K562 (cell line): ENCODE measurements at regions not wholly inside any gene's neighbourhood (a gene's known extent, or its start where the extent isn't known, plus 50 kb on each side); places are given as distances from the start of the nearest gene placed in this dataset.

Experiments
- ATAC-seq: fragments of 200-7000 bp; cut with Tn5 transposase; 3 replicates; pipeline ENCODE4 v1.9.1; 2020; ENCODE audit warnings: moderate library complexity
- BruUV-seq: library from RNA; stranded (reverse); fragments of 400-500 nt; replicated peaks from 2 replicates; lab custom pipeline; 2021; lab: Mats Ljungman, UMichigan
- CTCF ChIA-PET: fragments of 300-600 bp; formaldehyde crosslinking; extraction: SDS; loops from one replicate; lab custom pipeline; 2021; ENCODE audit warnings: low intra/inter-chr PET ratio; lab: Yijun Ruan, JAX
- POLR2A ChIA-PET: fragments of 300-600, 350-650 bp; sonication (Branson Sonifier 250); formaldehyde crosslinking; extraction: SDS; loops from one replicate; lab custom pipeline; 2021; ENCODE audit warnings: antibody characterized with exemption, inconsistent platforms; lab: Yijun Ruan, JAX
- DNase-seq, 4 experiments: peaks; one replicate each; pipeline versions ENCODE4 v3.0.0 to v3.0.0-alpha.2; 2011 to 2018; ENCODE audit warnings: low spot score in 3 of 4, mixed read lengths in 3 of 4; ENCODE audit errors: extremely low read depth in 1 of 4
- FAIRE-seq: peaks from 2 replicates; lab custom pipeline; 2011; peaks lifted over from hg19 to GRCh38; lab: Jason Lieb, UNC
- H2AFZ ChIP-seq: 2 replicates; pipeline ENCODE4 v1.6.0; 2011; ENCODE audit warnings: low read depth, low read length, control low read depth, inconsistent platforms
- H3K27ac ChIP-seq: fragments of 200-600 bp; 3 replicates; pipeline ENCODE4 v1.8.0; 2011; ENCODE audit warnings: low read depth, mild to moderate bottlenecking, control low read depth, inconsistent platforms, low read length, moderate library complexity, mixed read lengths; ENCODE audit errors: extremely low read depth
- H3K27me3 ChIP-seq, 2 experiments: fragments of 300-600 bp in 1 of 2; 2 replicates in 1 of 2; 3 replicates in 1 of 2; pipeline versions ENCODE4 v1.6.0 to v1.8.0; 2011; ENCODE audit warnings: inconsistent platforms in 2 of 2, low read length in 2 of 2, mild to moderate bottlenecking in 1 of 2, mixed read lengths in 1 of 2, moderate library complexity in 1 of 2; ENCODE audit not compliant: control insufficient read depth in 2 of 2, insufficient read depth in 2 of 2
- H3K36me3 ChIP-seq: fragments of 300-600 bp; 3 replicates; pipeline ENCODE4 v1.8.0; 2011; ENCODE audit warnings: mild to moderate bottlenecking, low read length, inconsistent platforms; ENCODE audit not compliant: control insufficient read depth, insufficient read depth
- H3K4me1 ChIP-seq, 2 experiments: fragments of 200-600 bp in 1 of 2; replicated peaks in 1 of 2; 2 replicates in 1 of 2; 3 replicates in 1 of 2; pipeline versions ENCODE4 v1.5.1 to v1.8.0; 2011; ENCODE audit warnings: inconsistent platforms in 2 of 2, low read length in 2 of 2, mild to moderate bottlenecking in 1 of 2, mixed read lengths in 1 of 2, moderate library complexity in 1 of 2; ENCODE audit not compliant: control insufficient read depth in 2 of 2, insufficient read depth in 2 of 2
- H3K4me2 ChIP-seq: 2 replicates; pipeline ENCODE4 v1.6.1; 2011; ENCODE audit warnings: low read length, control low read depth, inconsistent platforms, mixed read lengths; ENCODE audit not compliant: insufficient read depth
- H3K4me3 ChIP-seq: fragments of 200-600 bp; sonication (generic), shearing (Covaris generic); 2 replicates; pipeline ENCODE4 v1.5.1; 2016; ENCODE audit warnings: control low read depth, inconsistent platforms
- H3K79me2 ChIP-seq: fragments of 200-600 bp; 3 replicates; pipeline ENCODE4 v1.8.0; 2011; ENCODE audit warnings: low read length, inconsistent platforms; ENCODE audit not compliant: control insufficient read depth, insufficient read depth
- H3K9ac ChIP-seq, 2 experiments: 2 replicates each; pipeline versions ENCODE4 v1.6.0 to v1.6.1; 2011; ENCODE audit warnings: low read depth in 2 of 2, low read length in 2 of 2, control low read depth in 1 of 2, inconsistent platforms in 1 of 2, mild to moderate bottlenecking in 1 of 2, mixed read lengths in 1 of 2; ENCODE audit not compliant: insufficient read depth in 1 of 2
- H3K9me1 ChIP-seq: one replicate; pipeline ENCODE4 v1.6.0; 2011; ENCODE audit warnings: inconsistent platforms, mild to moderate bottlenecking, low read length, moderate library complexity; ENCODE audit not compliant: control insufficient read depth, insufficient read depth
- H3K9me3 ChIP-seq: replicated peaks from 2 replicates; pipeline ENCODE4 v1.5.1; 2011; ENCODE audit warnings: low read depth, low read length, inconsistent platforms; ENCODE audit not compliant: control insufficient read depth, insufficient read depth
- H4K20me1 ChIP-seq: replicated peaks from 2 replicates; pipeline ENCODE4 v1.6.1; 2011; ENCODE audit warnings: low read length, inconsistent platforms, mixed read lengths; ENCODE audit not compliant: control insufficient read depth, insufficient read depth
- COPS2 ChIP-seq: fragments of 450-650 bp; conservative IDR thresholded peaks from 2 replicates; pipeline ENCODE4 v1.6.1; 2016; ENCODE audit warnings: mild to moderate bottlenecking, moderate library complexity
- CTBP1 ChIP-seq: fragments of 450-650 bp; IDR thresholded peaks from 2 replicates; pipeline ENCODE4 v1.6.1; 2016; ENCODE audit warnings: borderline replicate concordance
- MYBL2 ChIP-seq, 2 experiments: fragments of 450-650 bp in 1 of 2; sonication (generic) in 1 of 2; formaldehyde crosslinking in 1 of 2; IDR thresholded peaks; 2 replicates each; pipeline versions ENCODE4 v1.6.1 to v1.8.1; 2017 to 2022; ENCODE audit warnings: borderline replicate concordance in 1 of 2, inconsistent platforms in 1 of 2, low read depth in 1 of 2, mild to moderate bottlenecking in 1 of 2, missing genetic modification reagents in 1 of 2, moderate library complexity in 1 of 2
- NCOR1 ChIP-seq: fragments of 450-650 bp; IDR thresholded peaks from 2 replicates; pipeline ENCODE4 v1.6.1; 2016; ENCODE audit warnings: mild to moderate bottlenecking, moderate library complexity
- SMARCC2 ChIP-seq: fragments of 450-650 bp; IDR thresholded peaks from 2 replicates; pipeline ENCODE4 v1.6.1; 2017; ENCODE audit warnings: antibody characterized with exemption, moderate library complexity, mild to moderate bottlenecking, low read depth
- THRB ChIP-seq: fragments of 450-650 bp; formaldehyde crosslinking; conservative IDR thresholded peaks from 2 replicates; pipeline ENCODE4 v1.4.0; 2022; ENCODE audit warnings: mild to moderate bottlenecking, missing genetic modification characterization
- ZBED1 ChIP-seq: IDR thresholded peaks from 2 replicates; pipeline ENCODE4 v1.6.1; 2014
- ZBTB5 ChIP-seq: fragments of 450-650 bp; IDR thresholded peaks from 2 replicates; pipeline ENCODE4 v1.6.1; 2017; ENCODE audit warnings: antibody characterized with exemption
- ZNF140 ChIP-seq: fragments of 250-450 bp; sonication (Bioruptor Pico); IDR thresholded peaks from 2 replicates; pipeline ENCODE4 v1.8.0; 2021; ENCODE audit warnings: moderate library complexity, mild to moderate bottlenecking, inconsistent platforms
- ZNF280B ChIP-seq: fragments of 250-450 bp; sonication (Bioruptor Pico); IDR thresholded peaks from 2 replicates; pipeline ENCODE4 v1.5.1; 2021; ENCODE audit warnings: mild to moderate bottlenecking
- ZNF57 ChIP-seq: fragments of 450-650 bp; formaldehyde crosslinking; IDR thresholded peaks from 2 replicates; pipeline ENCODE4 v1.4.0; 2020; ENCODE audit warnings: mild to moderate bottlenecking, moderate library complexity
- WGBS: fragments of 100-300 bp; shearing (Covaris generic); methylation state at CpG from one replicate; pipeline ENCODE4 v1.1.6; 2016; ENCODE audit warnings: low coverage, mixed read lengths; ENCODE audit not compliant: insufficient coverage; ENCODE audit errors: missing lambda C conversion rate; 5-methylcytosine and 5-hydroxymethylcytosine counted together
- in situ Hi-C: fragments of 300-500 bp; cut with MboI; formaldehyde crosslinking; loops from 4 replicates; pipeline ENCODE4 v1.15.0; 2018; ENCODE audit warnings: inconsistent platforms, mixed read lengths
- intact Hi-C: fragments of 100-400 bp; cut with micrococcal nuclease; formaldehyde crosslinking; loops from 2 replicates; pipeline ENCODE4 v1.14.2; 2022
- TF ChIP-seq, protein P1 (sequence below): fragments of 450-650 bp; formaldehyde crosslinking; IDR thresholded peaks from 2 replicates; pipeline ENCODE4 v1.4.0; 2020; ENCODE audit warnings: mild to moderate bottlenecking, moderate library complexity

- H3K27me3 ChIP-seq: no peaks in the 10 kb centered on the region
- no peak overlapping the region for H3K9ac ChIP-seq
- BruUV-seq: no TSS peak
- intact Hi-C loops: no loop called here
- H3K4me1 ChIP-seq: no peaks in the 10 kb centered on the region
- no peaks in the 10 kb centered on the region for H3K79me2 ChIP-seq
- H2AFZ ChIP-seq: no peak overlapping the region
- no peak for FAIRE-seq
- ChIA-PET CTCF (no interaction called here), POLR2A (interaction anchor here (1.1 kb wide), 1 partner anchor 14 kb away, joined by 3 read pairs; no protein-coding TSS in a partner anchor)
- H3K36me3 ChIP-seq: no peaks in the 10 kb centered on the region
- in situ Hi-C loops: no loop called here
- TF ChIP-seq COPS2 (no peak), ZNF57 (no peak), ZNF280B (CRISPR knock-in tag) (no peak), THRB (CRISPR knock-in tag) (no peak), SMARCC2 (no peak), NCOR1 (no peak), ZNF140 (no peak), MYBL2 (IDR thresholded peaks at IDR 0.05; ENCODE audit: low read depth) (no peak), MYBL2 (CRISPR knock-in tag; IDR thresholded peaks at IDR 0.05; ENCODE audit: borderline replicate concordance) (no peak), ZBTB5 (no peak), ZBED1 (no peak), CTBP1 (no peak)
- TF ChIP-seq, protein P1, sequence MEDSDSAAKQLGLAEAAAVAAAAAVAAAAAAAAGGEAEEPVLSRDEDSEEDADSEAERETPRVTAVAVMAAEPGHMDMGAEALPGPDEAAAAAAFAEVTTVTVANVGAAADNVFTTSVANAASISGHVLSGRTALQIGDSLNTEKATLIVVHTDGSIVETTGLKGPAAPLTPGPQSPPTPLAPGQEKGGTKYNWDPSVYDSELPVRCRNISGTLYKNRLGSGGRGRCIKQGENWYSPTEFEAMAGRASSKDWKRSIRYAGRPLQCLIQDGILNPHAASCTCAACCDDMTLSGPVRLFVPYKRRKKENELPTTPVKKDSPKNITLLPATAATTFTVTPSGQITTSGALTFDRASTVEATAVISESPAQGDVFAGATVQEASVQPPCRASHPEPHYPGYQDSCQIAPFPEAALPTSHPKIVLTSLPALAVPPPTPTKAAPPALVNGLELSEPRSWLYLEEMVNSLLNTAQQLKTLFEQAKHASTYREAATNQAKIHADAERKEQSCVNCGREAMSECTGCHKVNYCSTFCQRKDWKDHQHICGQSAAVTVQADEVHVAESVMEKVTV (CRISPR knock-in tag): no peak
- H3K9me3 ChIP-seq: no peaks in the 10 kb centered on the region
- no peak overlapping the region for H3K4me2 ChIP-seq
- DNase-seq: no peak
- H4K20me1 ChIP-seq: no peaks in the 10 kb centered on the region
- no peaks in the 10 kb centered on the region for H3K9me1 ChIP-seq
- WGBS: 0% methylated on average over 2 of the region's 2 CpGs
- ATAC-seq: no peak
- H3K27ac ChIP-seq: no peak overlapping the region
- no peak overlapping the region for H3K4me3 ChIP-seq
Measured at GRCh38 chrX:11998944-11999343, 139.3 kb upstream of the FRMPD4 start.
